ENCODE measurements at regions not wholly inside any gene's neighbourhood (a gene's known extent, or its start where the extent isn't known, plus 50 kb on each side); places are given as distances from the start of the nearest gene placed in this dataset.
"Not testable (repeated sequence)": the region's sequence is repeated elsewhere in the genome, so short reads cannot be mapped to it uniquely, and the experiment has no call there.

- H3K9me3 ChIP-seq (ENCODE audit: low read length), result no peaks in the 10 kb centered on the region
- H3K79me2 ChIP-seq (ENCODE audit: low read length), result no peaks in the 10 kb centered on the region
- no peaks in the 10 kb centered on the region for H3K4me1 ChIP-seq (ENCODE audit: low read length)
- no peak overlapping the region for H2AFZ ChIP-seq (ENCODE audit: low read length)
- H3K27ac ChIP-seq (ENCODE audit: low read length), result no peak overlapping the region
- no peaks in the 10 kb centered on the region; the same call in 1 of the 2 replicates for H3K9me2 ChIP-seq (replicated peaks; ENCODE audit: insufficient read depth, low read length)
- no peak overlapping the region for H3K4me2 ChIP-seq (ENCODE audit: low read depth, low read length, poor library complexity, severe bottlenecking)
- no peak overlapping the region for H3K9ac ChIP-seq (ENCODE audit: low read length)
- no peaks in the 10 kb centered on the region for H4K20me1 ChIP-seq (ENCODE audit: insufficient read depth, low read depth, low read length)
- no peaks in the 10 kb centered on the region for H3K36me3 ChIP-seq (ENCODE audit: insufficient read depth, low read length)
- no peak for DNase-seq
- no peaks in the 10 kb centered on the region for H3K27me3 ChIP-seq (ENCODE audit: low read length)
- no peak overlapping the region for H3K4me3 ChIP-seq (ENCODE audit: low read length)
Observed at GRCh38 chr3:106466881-106467280, 598.1 kb upstream of the CBLB start.

GRCh38 chr3:106473576-106474475 lies 605.0 kb upstream of the CBLB start:
- Histone ChIP-seq H3K9me2 (replicated peaks; ENCODE audit: insufficient read depth, low read length) (0 out of 2 replicates have a peak, but pooled peaks cover 5% of the 10 kb centered on the region), H3K9me3 (ENCODE audit: low read length) (no peaks in the 10 kb centered on the region), H3K9ac (ENCODE audit: low read length) (no peak overlapping the region), H3K79me2 (ENCODE audit: low read length) (no peaks in the 10 kb centered on the region), H3K4me2 (ENCODE audit: low read depth, low read length, poor library complexity, severe bottlenecking) (no peak overlapping the region), H3K4me1 (ENCODE audit: low read length) (no peaks in the 10 kb centered on the region), H3K27ac (ENCODE audit: low read length) (no peak overlapping the region), H2AFZ (ENCODE audit: low read length) (no peak overlapping the region), H3K27me3 (ENCODE audit: low read length) (no peaks in the 10 kb centered on the region), H3K4me3 (ENCODE audit: low read length) (no peak overlapping the region), H4K20me1 (ENCODE audit: insufficient read depth, low read depth, low read length) (no peaks in the 10 kb centered on the region), H3K36me3 (ENCODE audit: insufficient read depth, low read length) (no peaks in the 10 kb centered on the region)
- no peak for DNase-seq

- H4K20me1 ChIP-seq (ENCODE audit: insufficient read depth, low read depth, low read length), result no peaks in the 10 kb centered on the region
- no peaks in the 10 kb centered on the region for H3K27me3 ChIP-seq (ENCODE audit: low read length)
- no peaks in the 10 kb centered on the region for H3K9me2 ChIP-seq (replicated peaks; ENCODE audit: insufficient read depth, low read length)
- no peaks in the 10 kb centered on the region for H3K4me1 ChIP-seq (ENCODE audit: low read length)
- H3K9me3 ChIP-seq (ENCODE audit: low read length), result peaks cover 4% of the 10 kb centered on the region; the same call in 1 of the 2 replicates
- H3K4me2 ChIP-seq (ENCODE audit: low read depth, low read length, poor library complexity, severe bottlenecking), result no peak overlapping the region
- H3K79me2 ChIP-seq (ENCODE audit: low read length), result no peaks in the 10 kb centered on the region
- no peak overlapping the region for H3K9ac ChIP-seq (ENCODE audit: low read length)
- H2AFZ ChIP-seq (ENCODE audit: low read length), result no peak overlapping the region
- H3K4me3 ChIP-seq (ENCODE audit: low read length), result no peak overlapping the region
- no peaks in the 10 kb centered on the region for H3K36me3 ChIP-seq (ENCODE audit: insufficient read depth, low read length)
- H3K27ac ChIP-seq (ENCODE audit: low read length), result no peak overlapping the region
- no peak for DNase-seq
Observed at GRCh38 chr3:106482451-106482850, 613.6 kb upstream of the CBLB start.

- H2AFZ ChIP-seq (ENCODE audit: low read length), result no peak overlapping the region
- no peak overlapping the region for H3K9ac ChIP-seq (ENCODE audit: low read length)
- no peaks in the 10 kb centered on the region for H3K79me2 ChIP-seq (ENCODE audit: low read length)
- no peak overlapping the region for H3K27ac ChIP-seq (ENCODE audit: low read length)
- H3K4me1 ChIP-seq (ENCODE audit: low read length), result no peaks in the 10 kb centered on the region
- no peaks in the 10 kb centered on the region for H3K9me2 ChIP-seq (replicated peaks; ENCODE audit: insufficient read depth, low read length)
- H4K20me1 ChIP-seq (ENCODE audit: insufficient read depth, low read depth, low read length), result no peaks in the 10 kb centered on the region
- H3K36me3 ChIP-seq (ENCODE audit: insufficient read depth, low read length), result no peaks in the 10 kb centered on the region
- H3K9me3 ChIP-seq (ENCODE audit: low read length), result no peaks in the 10 kb centered on the region
- H3K4me2 ChIP-seq (ENCODE audit: low read depth, low read length, poor library complexity, severe bottlenecking), result no peak overlapping the region
- H3K4me3 ChIP-seq (ENCODE audit: low read length), result no peak overlapping the region
- DNase-seq, result no peak
- H3K27me3 ChIP-seq (ENCODE audit: low read length), result no peaks in the 10 kb centered on the region
Observed at GRCh38 chr3:106485217-106485616, 616.4 kb upstream of the CBLB start.

DNA sequence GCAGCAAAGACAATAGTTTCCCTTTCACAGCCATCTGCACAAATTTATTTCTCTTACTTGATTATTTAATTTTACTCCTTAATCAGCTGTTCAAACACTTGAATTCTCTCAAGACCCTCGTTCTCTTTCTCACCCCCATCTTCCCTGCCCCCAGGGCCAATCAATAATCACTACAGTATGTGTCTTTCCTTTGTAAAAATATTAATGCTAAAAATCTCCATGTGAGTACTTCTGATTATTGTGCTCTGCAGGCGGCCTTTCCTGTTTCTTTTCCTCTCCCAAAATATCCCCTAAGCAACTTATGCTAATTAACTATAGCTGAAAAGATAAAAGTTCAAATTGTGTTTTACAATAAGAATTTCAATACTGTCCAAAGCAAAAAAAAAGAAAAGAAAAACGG lies 617.0 kb upstream of the CBLB start:
- Histone ChIP-seq H3K4me2 (ENCODE audit: low read depth, low read length, poor library complexity, severe bottlenecking) (no peak overlapping the region), H3K27ac (ENCODE audit: low read length) (no peak overlapping the region), H3K9me3 (ENCODE audit: low read length) (no peaks in the 10 kb centered on the region), H4K20me1 (ENCODE audit: insufficient read depth, low read depth, low read length) (no peaks in the 10 kb centered on the region), H2AFZ (ENCODE audit: low read length) (no peak overlapping the region), H3K79me2 (ENCODE audit: low read length) (no peaks in the 10 kb centered on the region), H3K4me3 (ENCODE audit: low read length) (no peak overlapping the region), H3K36me3 (ENCODE audit: insufficient read depth, low read length) (no peaks in the 10 kb centered on the region), H3K9ac (ENCODE audit: low read length) (no peak overlapping the region), H3K27me3 (ENCODE audit: low read length) (no peaks in the 10 kb centered on the region), H3K9me2 (replicated peaks; ENCODE audit: insufficient read depth, low read length) (no peaks in the 10 kb centered on the region), H3K4me1 (ENCODE audit: low read length) (no peaks in the 10 kb centered on the region)
- DNase-seq, result no peak

- H3K27ac ChIP-seq (ENCODE audit: low read length); H2AFZ ChIP-seq (ENCODE audit: low read length); H3K4me2 ChIP-seq (ENCODE audit: low read depth, low read length, poor library complexity, severe bottlenecking); H4K20me1 ChIP-seq (ENCODE audit: insufficient read depth, low read depth, low read length); H3K9me3 ChIP-seq (ENCODE audit: low read length); H3K79me2 ChIP-seq (ENCODE audit: low read length); H3K9ac ChIP-seq (ENCODE audit: low read length); H3K27me3 ChIP-seq (ENCODE audit: low read length); H3K9me2 ChIP-seq (replicated peaks; ENCODE audit: insufficient read depth, low read length); DNase-seq; H3K4me1 ChIP-seq (ENCODE audit: low read length); H3K36me3 ChIP-seq (ENCODE audit: insufficient read depth, low read length); H3K4me3 ChIP-seq (ENCODE audit: low read length): not testable (repeated sequence)
Observed at GRCh38 chr3:106486945-106487639, 618.3 kb upstream of the CBLB start.

DNA sequence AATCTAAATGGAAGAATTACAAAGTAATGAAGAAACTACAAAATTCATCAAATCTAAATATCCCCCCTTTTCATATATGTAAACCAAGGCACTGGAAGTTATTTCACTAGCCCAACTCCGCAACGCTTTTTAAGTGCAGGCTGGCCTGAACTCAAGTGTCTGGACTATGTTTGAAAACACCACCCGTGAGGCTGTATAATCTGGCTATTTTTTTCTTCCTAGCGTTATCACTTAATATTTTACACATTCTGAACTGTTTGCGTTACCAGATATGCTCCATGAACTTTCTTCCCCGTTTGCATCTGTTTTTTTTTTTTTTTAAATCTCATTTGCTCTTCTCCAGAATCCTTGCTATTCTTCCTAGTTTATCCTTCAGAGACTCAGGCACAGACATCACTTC lies 619.5 kb upstream of the CBLB start:
- Histone ChIP-seq H3K9ac (ENCODE audit: low read length) (no peak overlapping the region), H3K27ac (ENCODE audit: low read length) (no peak overlapping the region), H3K27me3 (ENCODE audit: low read length) (no peaks in the 10 kb centered on the region), H3K9me2 (replicated peaks; ENCODE audit: insufficient read depth, low read length) (no peaks in the 10 kb centered on the region), H3K9me3 (ENCODE audit: low read length) (no peaks in the 10 kb centered on the region), H3K4me2 (ENCODE audit: low read depth, low read length, poor library complexity, severe bottlenecking) (no peak overlapping the region), H3K79me2 (ENCODE audit: low read length) (no peaks in the 10 kb centered on the region), H3K4me1 (ENCODE audit: low read length) (no peaks in the 10 kb centered on the region), H3K4me3 (ENCODE audit: low read length) (no peak overlapping the region), H2AFZ (ENCODE audit: low read length) (no peak overlapping the region), H4K20me1 (ENCODE audit: insufficient read depth, low read depth, low read length) (no peaks in the 10 kb centered on the region), H3K36me3 (ENCODE audit: insufficient read depth, low read length) (no peaks in the 10 kb centered on the region)
- no peak for DNase-seq

DNA sequence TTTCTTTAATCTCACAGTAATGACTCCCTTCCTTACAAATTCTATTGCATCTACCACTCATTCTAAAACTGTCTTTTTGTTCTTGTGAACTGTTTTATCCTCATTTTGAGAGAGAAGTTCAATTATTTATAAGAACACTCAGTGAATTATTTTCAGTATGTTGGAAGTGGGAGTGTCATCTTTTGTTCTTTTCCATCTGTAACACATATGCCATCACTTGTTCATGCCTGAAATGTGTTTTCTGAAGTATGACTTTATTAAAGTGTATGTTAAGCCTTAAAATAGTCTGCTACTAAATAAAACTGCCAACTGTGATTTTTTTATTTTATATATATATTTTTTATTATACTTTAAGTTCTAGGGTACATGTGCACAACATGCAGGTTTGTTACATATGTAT lies 623.0 kb upstream of the CBLB start:
- Histone ChIP-seq H3K4me1 (ENCODE audit: low read length) (no peaks in the 10 kb centered on the region), H3K79me2 (ENCODE audit: low read length) (no peaks in the 10 kb centered on the region), H4K20me1 (ENCODE audit: insufficient read depth, low read depth, low read length) (no peaks in the 10 kb centered on the region), H3K9me3 (ENCODE audit: low read length) (no peaks in the 10 kb centered on the region), H3K27me3 (ENCODE audit: low read length) (no peaks in the 10 kb centered on the region), H3K4me2 (ENCODE audit: low read depth, low read length, poor library complexity, severe bottlenecking) (no peak overlapping the region), H3K27ac (ENCODE audit: low read length) (no peak overlapping the region), H3K4me3 (ENCODE audit: low read length) (no peak overlapping the region), H3K9me2 (replicated peaks; ENCODE audit: insufficient read depth, low read length) (no peaks in the 10 kb centered on the region), H3K9ac (ENCODE audit: low read length) (no peak overlapping the region), H3K36me3 (ENCODE audit: insufficient read depth, low read length) (no peaks in the 10 kb centered on the region), H2AFZ (ENCODE audit: low read length) (no peak overlapping the region)
- no peak for DNase-seq

All from Karpas-422 (cell line).